ENCODE measurements at regions not wholly inside any gene's neighbourhood (a gene's known extent, or its start where the extent isn't known, plus 50 kb on each side); places are given as distances from the start of the nearest gene placed in this dataset.
A peak's percentile ranks its signal among the peaks of the same experiment; 100 is the strongest.

DNA sequence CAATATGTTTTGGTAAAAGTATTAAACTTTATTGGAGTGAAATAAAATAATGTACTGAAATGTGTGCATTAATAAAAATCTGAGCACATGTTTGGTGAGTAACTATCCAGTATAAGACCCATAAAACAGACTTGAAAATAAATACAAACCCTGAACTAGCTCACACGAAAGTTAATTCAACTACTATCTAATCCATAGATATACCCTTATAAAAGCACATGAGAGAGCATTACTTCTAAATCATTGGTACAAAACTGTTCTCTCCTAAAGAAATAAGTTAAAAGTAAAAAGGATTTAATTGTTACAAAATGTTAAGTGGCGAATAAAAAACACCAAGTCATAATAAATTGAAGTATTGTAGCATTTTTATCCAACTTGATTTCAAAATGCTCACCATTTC lies 295.6 kb downstream of the PTPRC start:
- Histone ChIP-seq H3K36me3 (no peaks in the 10 kb centered on the region; the same call in none of the 2 replicates), H3K9me3 (ENCODE audit: severe bottlenecking) (no peaks in the 10 kb centered on the region), H3K4me3 (ENCODE audit: low read depth, low read length) (peak overlapping the region; percentile 64), H3K27ac (no peak overlapping the region), H3K27me3 (ENCODE audit: insufficient read depth, low read depth, severe bottlenecking) (no peaks in the 10 kb centered on the region)
- TF ChIP-seq, protein P1, sequence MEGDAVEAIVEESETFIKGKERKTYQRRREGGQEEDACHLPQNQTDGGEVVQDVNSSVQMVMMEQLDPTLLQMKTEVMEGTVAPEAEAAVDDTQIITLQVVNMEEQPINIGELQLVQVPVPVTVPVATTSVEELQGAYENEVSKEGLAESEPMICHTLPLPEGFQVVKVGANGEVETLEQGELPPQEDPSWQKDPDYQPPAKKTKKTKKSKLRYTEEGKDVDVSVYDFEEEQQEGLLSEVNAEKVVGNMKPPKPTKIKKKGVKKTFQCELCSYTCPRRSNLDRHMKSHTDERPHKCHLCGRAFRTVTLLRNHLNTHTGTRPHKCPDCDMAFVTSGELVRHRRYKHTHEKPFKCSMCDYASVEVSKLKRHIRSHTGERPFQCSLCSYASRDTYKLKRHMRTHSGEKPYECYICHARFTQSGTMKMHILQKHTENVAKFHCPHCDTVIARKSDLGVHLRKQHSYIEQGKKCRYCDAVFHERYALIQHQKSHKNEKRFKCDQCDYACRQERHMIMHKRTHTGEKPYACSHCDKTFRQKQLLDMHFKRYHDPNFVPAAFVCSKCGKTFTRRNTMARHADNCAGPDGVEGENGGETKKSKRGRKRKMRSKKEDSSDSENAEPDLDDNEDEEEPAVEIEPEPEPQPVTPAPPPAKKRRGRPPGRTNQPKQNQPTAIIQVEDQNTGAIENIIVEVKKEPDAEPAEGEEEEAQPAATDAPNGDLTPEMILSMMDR (IDR thresholded peaks at IDR 0.05; ENCODE audit: low read depth, low read length): no peak
- no peak for DNase-seq

- Histone ChIP-seq H3K27me3 (ENCODE audit: insufficient read depth, low read depth, severe bottlenecking) (no peaks in the 10 kb centered on the region), H3K27ac (peak overlapping the region; percentile 51), H3K4me3 (ENCODE audit: low read depth, low read length) (peak overlapping the region; percentile 64), H3K9me3 (ENCODE audit: severe bottlenecking) (no peaks in the 10 kb centered on the region), H3K36me3 (no peaks in the 10 kb centered on the region; the same call in none of the 2 replicates)
- TF ChIP-seq, protein P1 (IDR thresholded peaks at IDR 0.05; ENCODE audit: low read depth, low read length): no peak
- DNase-seq: no peak
These were observed 296.1 kb downstream of the PTPRC start for GRCh38 chr1:198934901-198935305.

- H3K9me3 ChIP-seq (ENCODE audit: severe bottlenecking): no peaks in the 10 kb centered on the region
- no peaks in the 10 kb centered on the region for H3K27me3 ChIP-seq (ENCODE audit: insufficient read depth, low read depth, severe bottlenecking)
- H3K36me3 ChIP-seq: no peaks in the 10 kb centered on the region; the same call in none of the 2 replicates
- H3K27ac ChIP-seq: peak overlapping the region; percentile 51
- peak; percentile 97 for DNase-seq
- TF ChIP-seq, protein P1 (IDR thresholded peaks at IDR 0.05; ENCODE audit: low read depth, low read length): no peak
- H3K4me3 ChIP-seq (ENCODE audit: low read depth, low read length): peak overlapping the region; percentile 64
These were observed 296.6 kb downstream of the PTPRC start for GRCh38 chr1:198935306-198935921.

DNA sequence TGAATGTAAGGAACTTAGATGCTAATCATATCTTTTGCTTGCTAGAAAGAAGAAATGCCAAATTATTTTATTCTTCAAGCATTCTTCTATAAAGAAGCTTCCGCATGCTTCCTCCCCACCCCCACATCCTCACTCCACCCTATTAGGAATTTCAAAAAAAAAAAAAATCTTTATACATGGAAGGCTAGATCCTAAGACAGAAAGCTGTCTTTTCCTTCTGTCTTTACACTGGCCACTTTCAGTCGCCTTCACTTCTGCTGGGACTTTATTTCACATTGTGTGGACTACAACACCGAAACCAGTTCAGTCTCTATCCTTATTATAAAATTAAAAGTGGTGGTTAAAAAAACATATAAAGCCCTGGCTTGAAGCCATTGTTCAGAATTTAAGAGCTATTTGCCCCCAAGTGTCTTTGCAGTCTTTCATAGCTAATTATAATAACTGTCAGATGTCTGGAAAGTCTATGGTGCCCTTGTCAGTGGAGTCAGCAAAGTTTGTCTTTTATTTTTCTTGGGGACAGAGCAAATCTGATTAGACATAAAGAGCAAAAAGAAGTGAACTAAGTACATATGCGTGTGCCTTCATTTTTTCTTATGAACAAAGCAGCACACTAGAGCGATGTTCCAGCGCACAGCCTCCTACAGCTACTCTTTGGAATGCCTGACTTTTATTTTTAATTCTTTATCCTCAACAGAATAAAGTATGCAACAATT lies 297.7 kb downstream of the PTPRC start:
- H3K4me3 ChIP-seq (ENCODE audit: low read depth, low read length): peak overlapping the region; percentile 64

DNA sequence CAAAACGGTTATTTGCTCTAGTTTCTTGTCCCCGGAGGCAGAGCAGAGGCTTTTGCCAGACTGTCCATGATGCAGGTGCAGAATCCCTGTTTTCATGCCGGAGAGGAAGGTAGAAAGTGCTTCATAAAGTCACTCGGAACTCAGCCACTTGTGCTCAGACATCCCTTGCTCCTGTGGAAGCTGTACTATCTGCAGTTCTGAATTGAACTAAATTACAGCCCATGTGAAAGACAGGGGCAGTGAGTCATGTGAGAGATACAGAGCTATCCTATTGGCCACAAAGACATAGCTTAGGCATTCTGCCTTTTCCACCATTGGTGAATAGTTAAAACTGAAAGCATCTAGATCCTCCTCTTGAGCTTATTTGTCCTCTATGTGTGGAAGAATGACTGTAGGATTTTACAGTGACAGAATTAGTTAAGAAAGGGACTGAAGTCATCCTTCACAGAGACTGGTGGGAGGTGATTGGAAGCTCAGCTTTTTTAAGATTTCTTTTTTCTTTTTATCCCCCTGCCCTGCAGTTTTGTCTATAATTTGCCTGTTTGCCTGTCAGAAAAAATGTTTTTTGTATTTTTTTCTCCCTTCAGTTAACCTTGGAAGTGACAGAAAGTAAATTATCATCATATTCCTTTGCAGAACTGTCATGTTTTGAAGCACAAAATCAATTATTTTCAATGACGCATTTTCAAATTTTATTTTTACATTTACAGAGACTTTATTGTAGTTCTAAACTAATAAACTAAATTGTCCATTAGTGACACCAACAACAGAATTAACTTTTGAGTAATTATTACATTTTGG lies 298.6 kb downstream of the PTPRC start:
- H3K27me3 ChIP-seq (ENCODE audit: insufficient read depth, low read depth, severe bottlenecking): no peaks in the 10 kb centered on the region
- no peaks in the 10 kb centered on the region; the same call in none of the 2 replicates for H3K36me3 ChIP-seq
- TF ChIP-seq, protein P1 (IDR thresholded peaks at IDR 0.05; ENCODE audit: low read depth, low read length): no peak
- H3K27ac ChIP-seq: peak overlapping the region; percentile 51
- H3K4me3 ChIP-seq (ENCODE audit: low read depth, low read length): peak overlapping the region; percentile 64
- peaks cover 6% of the 10 kb centered on the region for H3K9me3 ChIP-seq (ENCODE audit: severe bottlenecking)
- DNase-seq: peak; percentile 66

More for the DNA sequence above, 297.7 kb downstream of the PTPRC start:
- TF ChIP-seq, protein P1 (IDR thresholded peaks at IDR 0.05; ENCODE audit: low read depth, low read length): no peak
- H3K9me3 ChIP-seq (ENCODE audit: severe bottlenecking): peaks cover under 1% of the 10 kb centered on the region
- no peaks in the 10 kb centered on the region for H3K27me3 ChIP-seq (ENCODE audit: insufficient read depth, low read depth, severe bottlenecking)
- H3K36me3 ChIP-seq: no peaks in the 10 kb centered on the region; the same call in none of the 2 replicates
- H3K27ac ChIP-seq: peak overlapping the region; percentile 51
- peak; percentile 12 for DNase-seq
